GM21515 (cell line): ENCODE measurements at regions not wholly inside any gene's neighbourhood (a gene's known extent, or its start where the extent isn't known, plus 50 kb on each side); places are given as distances from the start of the nearest gene placed in this dataset.
"Not testable (repeated sequence)": the region's sequence is repeated elsewhere in the genome, so short reads cannot be mapped to it uniquely, and the experiment has no call there.

Experiments used
- ATAC-seq: cut with Tn5 transposase; IDR thresholded peaks from one replicate; pipeline ENCODE4 v1.9.1; 2021; ENCODE audit not compliant: unreplicated experiment

GRCh38 chr2:113341191-113341869, 62.6 kb upstream of the PAX8 start:
- no peak for ATAC-seq

- ATAC-seq: no peak
Observed at GRCh38 chr2:113337809-113338208, 59.1 kb upstream of the PAX8 start.

- ATAC-seq: not testable (repeated sequence)
Observed at GRCh38 chr2:113336040-113336439, 57.3 kb upstream of the PAX8 start.

- no peak for ATAC-seq
Observed at GRCh38 chr2:113334147-113334546, 55.4 kb upstream of the PAX8 start.

GRCh38 chr2:113333735-113334134, 55.0 kb upstream of the PAX8 start:
- ATAC-seq: not testable (repeated sequence)

GRCh38 chr2:113330060-113330767, 51.5 kb upstream of the PAX8 start:
- not testable (repeated sequence) for ATAC-seq

- ATAC-seq: not testable (repeated sequence)
Observed at GRCh38 chr2:113328973-113329372, 50.3 kb upstream of the PAX8 start.

GRCh38 chr2:113328572-113328971, 49.9 kb upstream of the PAX8 start:
- not testable (repeated sequence) for ATAC-seq
